GM08714 (cell line): ENCODE measurements at regions not wholly inside any gene's neighbourhood (a gene's known extent, or its start where the extent isn't known, plus 50 kb on each side); places are given as distances from the start of the nearest gene placed in this dataset.

ENCODE experiments used
- H3K4me3 ChIP-seq: fragments of 200-500 bp; sonication (Bioruptor generic); 2 replicates; pipeline ENCODE4 v1.5.1; 2014; ENCODE audit warnings: mild to moderate bottlenecking, low read length, inconsistent platforms
- ZNF274 ChIP-seq: IDR thresholded peaks from 2 replicates; pipeline ENCODE4 v1.6.1; 2012; ENCODE audit warnings: mild to moderate bottlenecking, low read depth, low read length

DNA sequence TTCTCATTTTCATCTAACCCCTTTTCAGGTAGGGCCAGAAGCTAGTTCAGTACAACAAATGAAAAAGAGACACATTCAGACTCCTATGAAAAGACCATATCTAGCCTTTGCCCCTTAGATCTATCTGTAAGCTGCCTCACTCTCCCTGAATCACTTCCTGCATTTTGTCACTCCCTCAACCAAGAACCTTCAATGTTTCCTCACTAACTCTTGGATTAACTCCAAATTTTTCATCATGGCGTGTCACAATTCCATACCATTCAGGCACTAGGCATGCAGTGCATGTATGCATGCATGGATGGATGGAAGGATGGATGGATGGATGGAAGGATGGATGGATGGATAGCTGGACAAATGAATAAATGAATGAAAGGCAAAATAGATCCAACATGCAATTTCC, 356.9 kb downstream of the TNS1 start:
- no peak for TF ChIP-seq ZNF274
- no peak overlapping the region for H3K4me3 ChIP-seq

DNA sequence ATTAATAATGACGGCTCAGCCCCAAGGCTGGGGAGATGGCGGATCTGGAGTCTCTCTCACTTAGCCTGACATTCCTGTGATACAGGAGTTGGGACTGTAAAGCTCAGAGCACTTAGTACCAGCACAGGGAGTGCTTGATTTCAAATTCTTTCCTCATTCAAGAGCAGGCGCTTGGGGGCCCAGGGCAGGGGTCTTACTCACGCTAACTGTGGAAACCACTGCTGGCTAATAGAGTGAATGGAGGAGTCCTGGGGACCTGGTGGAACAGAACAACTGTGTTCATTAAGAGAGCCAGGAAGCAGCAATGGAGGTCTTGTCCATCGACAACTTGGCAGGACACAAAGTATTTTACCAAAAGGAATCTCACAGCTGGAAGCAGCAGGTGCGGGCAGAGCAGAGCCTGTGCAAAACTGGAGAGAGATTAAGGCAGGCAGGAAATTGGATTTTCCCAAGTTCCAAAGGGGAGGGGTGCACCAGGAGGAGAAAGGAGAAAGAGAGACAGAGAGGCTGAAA, 358.9 kb downstream of the TNS1 start:
- no peak overlapping the region for H3K4me3 ChIP-seq
- no peak for TF ChIP-seq ZNF274

DNA sequence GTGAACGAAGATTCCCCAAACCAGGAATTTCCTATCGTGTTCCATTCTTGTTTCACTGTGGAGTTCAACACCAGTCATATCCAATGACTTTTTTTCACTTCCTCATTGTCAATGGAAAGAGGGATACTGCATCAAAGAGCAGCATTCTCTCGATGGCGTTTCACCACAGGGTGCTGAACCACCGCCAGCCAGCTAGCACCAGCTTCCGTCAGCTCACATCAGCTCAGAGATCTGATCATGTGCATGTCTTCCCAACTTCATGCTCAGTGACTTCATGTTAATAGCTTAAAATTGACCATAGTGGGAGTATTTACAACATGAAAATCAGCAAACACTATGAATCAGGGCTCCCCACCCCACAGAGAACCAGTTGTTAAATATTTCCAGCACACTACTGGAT, 359.9 kb downstream of the TNS1 start:
- no peak for TF ChIP-seq ZNF274
- no peak overlapping the region for H3K4me3 ChIP-seq

DNA sequence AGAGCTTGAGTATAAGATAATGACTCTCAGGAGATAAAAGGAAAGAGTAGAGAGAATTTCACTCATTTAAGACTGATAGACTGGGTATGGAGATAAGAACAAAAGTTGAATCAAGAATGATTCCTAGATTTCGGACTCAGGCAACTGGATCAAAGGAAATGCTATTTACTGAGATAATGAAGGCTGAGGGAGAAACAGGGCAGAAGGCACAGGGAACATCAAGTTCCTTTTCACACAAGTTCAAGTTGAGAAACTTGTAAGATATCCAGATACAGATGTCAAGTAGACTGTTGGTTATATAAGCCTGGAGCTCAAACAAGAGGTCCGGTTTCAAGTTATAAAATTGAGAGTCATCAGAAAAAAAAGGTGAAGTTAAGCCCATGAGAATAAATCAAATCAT, 360.8 kb downstream of the TNS1 start:
- H3K4me3 ChIP-seq = no peak overlapping the region
- no peak for TF ChIP-seq ZNF274

DNA sequence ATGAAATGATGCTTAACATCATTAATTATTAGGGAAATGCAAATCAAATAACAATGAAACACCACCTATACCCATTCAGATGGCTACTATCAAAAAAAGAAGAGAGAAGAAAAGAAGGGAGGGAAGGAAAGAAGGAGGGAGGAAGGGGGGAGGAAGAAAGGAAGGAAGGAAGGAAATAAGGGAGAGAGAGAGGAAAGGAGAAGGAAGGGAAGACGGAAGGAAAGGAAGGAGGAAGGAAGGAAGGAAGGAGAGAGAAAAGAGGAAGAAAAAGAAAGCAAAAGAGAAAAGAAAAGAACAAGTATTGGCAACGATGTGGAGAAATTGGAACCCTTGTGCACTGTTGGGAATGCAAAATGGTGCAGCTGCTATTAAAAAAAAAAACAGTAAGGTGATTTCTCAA, 363.3 kb downstream of the TNS1 start:
- H3K4me3 ChIP-seq = no peak overlapping the region
- TF ChIP-seq ZNF274 = no peak

DNA sequence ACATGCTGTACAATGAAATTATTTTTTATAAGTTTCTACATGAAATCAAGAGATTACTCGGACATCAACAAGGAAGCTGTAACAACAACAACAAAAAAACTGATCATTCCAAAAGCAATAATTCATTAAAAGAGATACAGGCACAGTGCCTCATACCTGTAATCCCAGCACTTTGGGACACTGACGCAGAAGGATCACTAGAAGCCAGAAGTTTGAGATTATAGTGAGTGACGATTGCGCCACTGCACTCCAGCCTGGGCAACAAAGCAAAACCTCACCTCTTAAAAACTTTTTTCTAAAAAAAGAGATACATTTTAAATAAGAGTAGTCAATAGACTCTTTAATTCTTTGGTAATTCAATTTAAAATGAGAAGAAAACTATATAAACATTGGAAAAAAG, 364.3 kb downstream of the TNS1 start:
- no peak overlapping the region for H3K4me3 ChIP-seq
- TF ChIP-seq ZNF274 = no peak

DNA sequence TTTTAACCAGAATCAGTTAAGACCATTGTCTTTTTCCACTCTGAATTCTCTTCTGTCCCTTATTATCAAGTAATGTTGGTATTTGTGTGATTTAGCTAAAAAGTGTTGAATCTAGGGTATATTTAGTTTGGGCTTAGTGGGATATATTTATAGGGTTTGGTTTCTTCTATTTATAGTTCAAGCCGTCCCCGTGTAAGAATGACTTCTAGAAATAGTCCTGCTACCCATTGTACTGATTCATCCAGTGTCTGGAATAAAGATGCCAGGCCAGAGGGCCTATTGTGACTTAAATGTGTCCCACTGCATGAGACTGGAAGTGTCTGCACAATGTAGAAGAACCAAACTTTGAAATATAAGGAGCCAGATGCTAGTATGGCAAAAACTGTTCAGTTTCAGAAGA, 364.8 kb downstream of the TNS1 start:
- no peak for TF ChIP-seq ZNF274
- no peak overlapping the region for H3K4me3 ChIP-seq

DNA sequence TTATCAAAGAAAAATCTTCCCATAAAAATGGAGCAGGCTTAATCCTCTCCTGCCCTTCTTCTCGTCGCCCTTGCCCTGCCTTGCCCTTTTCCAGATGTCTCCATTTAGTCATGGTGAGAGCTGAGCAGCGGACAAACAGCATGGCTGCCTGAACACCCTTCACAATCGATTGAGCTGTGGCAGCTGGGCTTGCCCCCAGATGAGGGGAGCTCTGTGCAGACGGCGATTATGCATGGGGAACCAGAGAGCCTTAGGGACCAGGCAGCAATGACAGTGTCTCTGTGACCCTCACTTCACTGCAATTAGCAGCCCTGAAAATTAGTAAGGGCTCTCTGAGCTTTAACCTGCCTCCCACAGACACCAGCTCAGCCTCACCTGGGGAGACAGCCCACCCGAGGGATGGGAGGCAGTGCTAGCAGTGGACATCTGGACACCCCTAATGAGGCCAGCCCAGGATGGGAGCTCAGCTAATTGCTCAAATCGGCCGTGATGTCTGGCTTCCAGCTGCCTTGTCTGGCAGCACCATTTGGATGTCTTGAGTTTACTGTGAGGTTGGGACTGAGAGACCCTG, 365.7 kb downstream of the TNS1 start:
- H3K4me3 ChIP-seq = no peak overlapping the region
- no peak for TF ChIP-seq ZNF274

DNA sequence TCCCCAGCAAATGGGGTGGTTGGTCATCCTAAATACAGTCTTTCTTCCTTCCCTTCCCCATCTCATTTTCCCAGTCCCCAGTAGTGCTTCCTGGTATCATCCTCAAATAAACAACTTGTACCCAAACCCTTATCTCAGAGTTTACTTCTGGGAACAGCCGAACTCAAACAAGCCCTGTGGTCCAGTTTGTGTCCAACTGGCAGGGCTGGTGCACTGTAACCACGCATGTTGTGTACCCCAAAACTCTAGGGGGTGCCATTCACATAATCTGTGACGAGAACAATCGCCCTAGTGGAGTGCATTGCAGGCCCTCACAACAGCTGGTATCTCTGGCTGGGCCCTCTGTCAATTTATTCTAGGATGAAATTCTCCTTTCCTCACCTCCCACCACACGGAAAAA, 366.2 kb downstream of the TNS1 start:
- no peak overlapping the region for H3K4me3 ChIP-seq
- no peak for TF ChIP-seq ZNF274

DNA sequence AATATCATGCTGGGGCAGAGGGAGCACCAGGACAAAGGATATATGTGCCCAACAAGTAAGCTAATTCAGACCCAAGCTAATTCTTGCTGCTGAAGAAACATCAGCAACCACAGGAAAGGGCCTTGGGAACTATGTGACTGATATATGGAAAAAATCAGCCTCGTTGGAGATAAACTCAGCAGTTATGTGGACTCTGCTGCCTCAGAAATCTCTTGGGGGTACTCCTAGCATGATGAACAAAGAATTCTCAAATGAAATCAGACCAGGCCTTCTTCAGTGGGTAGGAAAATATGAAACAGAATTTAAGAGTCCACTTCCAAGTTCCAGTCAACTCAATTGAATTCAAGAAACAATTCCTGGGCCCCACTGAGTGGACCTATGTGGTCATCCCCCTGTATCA, 367.9 kb downstream of the TNS1 start:
- no peak overlapping the region for H3K4me3 ChIP-seq
- TF ChIP-seq ZNF274 = no peak

DNA sequence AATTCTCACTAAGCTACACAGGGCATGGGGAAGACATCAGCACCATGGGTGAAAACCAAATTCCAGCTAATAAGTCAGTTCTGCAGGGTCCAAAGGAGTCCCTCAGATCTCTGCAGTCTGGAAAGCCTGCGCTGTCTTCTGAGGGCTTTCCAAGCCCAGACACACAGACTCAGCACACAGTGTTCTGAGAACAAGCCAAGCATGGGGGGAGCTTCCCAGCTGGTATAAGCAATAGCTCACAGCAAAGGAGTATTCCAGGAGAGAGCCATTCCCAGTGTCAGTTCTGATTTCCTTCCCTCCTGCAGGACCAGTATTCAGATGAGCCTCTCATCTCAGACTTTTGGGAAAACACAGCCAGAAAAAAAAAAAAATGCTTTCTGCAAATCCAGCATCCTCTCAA, 370.8 kb downstream of the TNS1 start:
- no peak for TF ChIP-seq ZNF274
- no peak overlapping the region for H3K4me3 ChIP-seq

DNA sequence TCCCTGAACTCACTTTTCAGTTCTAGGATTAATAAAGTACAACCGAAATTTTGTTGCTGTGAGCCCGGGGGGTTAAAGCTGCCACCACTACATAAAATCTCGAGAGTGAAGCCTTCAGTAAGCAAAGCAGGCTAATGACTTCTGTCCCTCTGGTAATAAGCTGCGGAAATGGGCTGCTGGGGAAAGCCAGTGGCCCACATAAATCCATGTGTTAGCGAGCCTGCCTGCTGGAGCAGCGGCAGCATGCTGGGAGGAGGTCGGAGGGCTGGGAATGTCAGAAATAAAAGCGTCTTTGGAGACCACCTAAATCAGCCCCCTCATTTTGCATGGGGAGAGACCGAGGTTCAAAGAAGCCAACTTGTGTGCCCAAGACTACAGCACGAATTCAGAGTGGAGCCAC, 371.7 kb downstream of the TNS1 start:
- TF ChIP-seq ZNF274 = no peak
- H3K4me3 ChIP-seq = no peak overlapping the region

DNA sequence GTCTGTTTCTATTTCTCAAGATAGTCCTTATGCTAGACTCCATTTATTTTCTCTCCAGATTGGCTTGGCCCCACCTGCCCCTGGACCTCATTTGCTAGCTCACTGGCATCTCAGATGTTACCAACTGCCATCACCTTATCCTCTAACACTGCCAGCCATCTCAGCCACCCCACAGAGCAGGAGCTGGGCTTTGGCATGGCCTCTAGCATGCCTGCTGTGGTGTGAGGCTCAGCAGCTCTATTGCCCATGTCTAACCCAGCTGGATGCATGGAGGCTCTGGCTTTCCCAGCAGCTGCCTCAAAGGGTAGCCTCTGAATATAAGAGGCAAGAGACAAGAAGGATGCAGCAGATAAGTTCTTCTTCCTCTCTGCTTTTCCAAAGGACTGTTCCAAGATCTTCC, 373.4 kb downstream of the TNS1 start:
- no peak for TF ChIP-seq ZNF274
- no peak overlapping the region for H3K4me3 ChIP-seq

DNA sequence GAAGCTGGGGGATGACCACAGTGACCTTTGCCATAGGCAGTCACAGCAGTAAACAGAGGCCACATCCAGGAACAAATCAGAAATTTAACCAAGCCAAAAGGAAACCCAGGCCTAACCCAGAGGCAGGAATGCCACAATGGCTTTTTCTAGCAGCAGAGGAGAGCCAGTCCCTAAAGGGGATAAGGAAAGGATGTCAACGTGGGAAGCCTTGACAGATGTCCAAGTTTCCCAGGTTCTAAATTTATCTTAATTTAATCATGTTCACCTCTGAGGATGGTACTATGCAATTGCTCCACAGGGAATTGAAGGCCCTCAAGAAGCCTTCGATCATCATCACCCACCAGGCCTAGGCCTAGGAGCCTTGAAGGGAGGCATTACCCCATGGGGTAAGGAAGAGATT, 374.7 kb downstream of the TNS1 start:
- no peak overlapping the region for H3K4me3 ChIP-seq
- no peak for TF ChIP-seq ZNF274

DNA sequence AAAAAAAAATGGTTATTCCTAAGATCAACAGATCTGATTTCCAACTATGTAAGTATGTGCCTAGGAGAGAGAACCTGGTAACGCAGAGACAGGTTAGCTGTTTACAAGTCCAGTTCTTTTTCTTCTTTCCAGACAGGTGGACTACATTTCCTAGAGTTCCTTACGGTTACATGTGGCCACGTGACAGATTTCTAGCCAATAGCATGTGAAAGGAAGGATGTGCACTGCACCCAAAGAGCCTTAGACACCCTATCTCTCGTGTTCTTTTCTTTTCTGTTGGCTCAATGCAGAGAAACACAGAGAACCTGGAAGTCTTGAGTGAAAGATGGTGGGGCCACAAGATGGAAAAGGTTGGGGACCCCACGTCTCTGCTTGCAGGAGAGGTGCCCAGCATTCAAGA, 375.9 kb downstream of the TNS1 start:
- no peak for TF ChIP-seq ZNF274
- no peak overlapping the region for H3K4me3 ChIP-seq

DNA sequence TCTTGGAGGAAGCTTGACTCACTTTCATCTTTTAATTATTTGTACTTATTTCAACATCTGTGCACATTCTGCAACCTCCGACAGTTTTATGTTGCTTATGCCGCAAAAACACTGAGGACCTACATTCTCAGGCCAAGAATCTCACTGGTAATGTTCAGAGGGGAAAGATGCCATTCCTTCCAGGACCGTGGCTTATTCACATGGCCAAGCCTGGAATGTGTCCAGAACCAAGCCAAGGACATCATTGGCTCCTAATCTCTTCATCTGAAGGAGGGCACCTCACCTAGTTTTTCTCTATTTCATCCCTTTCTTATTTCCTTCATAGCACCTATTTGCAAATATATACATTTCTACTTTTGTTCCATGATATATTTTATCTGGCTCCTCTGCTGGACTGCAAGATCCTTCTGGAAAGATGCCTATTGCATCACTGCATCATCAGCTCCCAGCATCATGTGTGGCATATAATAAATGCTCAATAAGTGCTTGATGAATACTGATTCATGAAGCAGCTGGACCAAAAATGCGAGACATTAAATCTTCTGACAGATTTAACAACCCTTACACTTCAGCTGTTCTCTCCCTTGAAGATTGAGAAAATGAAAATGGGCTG, 377.1 kb downstream of the TNS1 start:
- H3K4me3 ChIP-seq = no peak overlapping the region
- TF ChIP-seq ZNF274 = no peak
